GM12874 (cell line): ENCODE measurements at regions not wholly inside any gene's neighbourhood (a gene's known extent, or its start where the extent isn't known, plus 50 kb on each side); places are given as distances from the start of the nearest gene placed in this dataset.

Source experiments
- TF ChIP-seq, protein P1 (sequence below): IDR thresholded peaks from 2 replicates; pipeline ENCODE4 v1.5.1; 2011; ENCODE audit warnings: low read depth, mild to moderate bottlenecking, control low read depth, low read length, moderate library complexity; ENCODE audit not compliant: insufficient read depth

GRCh38 chr7:115558161-115558560 lies 472.4 kb downstream of the TFEC start:
- TF ChIP-seq, protein P1, sequence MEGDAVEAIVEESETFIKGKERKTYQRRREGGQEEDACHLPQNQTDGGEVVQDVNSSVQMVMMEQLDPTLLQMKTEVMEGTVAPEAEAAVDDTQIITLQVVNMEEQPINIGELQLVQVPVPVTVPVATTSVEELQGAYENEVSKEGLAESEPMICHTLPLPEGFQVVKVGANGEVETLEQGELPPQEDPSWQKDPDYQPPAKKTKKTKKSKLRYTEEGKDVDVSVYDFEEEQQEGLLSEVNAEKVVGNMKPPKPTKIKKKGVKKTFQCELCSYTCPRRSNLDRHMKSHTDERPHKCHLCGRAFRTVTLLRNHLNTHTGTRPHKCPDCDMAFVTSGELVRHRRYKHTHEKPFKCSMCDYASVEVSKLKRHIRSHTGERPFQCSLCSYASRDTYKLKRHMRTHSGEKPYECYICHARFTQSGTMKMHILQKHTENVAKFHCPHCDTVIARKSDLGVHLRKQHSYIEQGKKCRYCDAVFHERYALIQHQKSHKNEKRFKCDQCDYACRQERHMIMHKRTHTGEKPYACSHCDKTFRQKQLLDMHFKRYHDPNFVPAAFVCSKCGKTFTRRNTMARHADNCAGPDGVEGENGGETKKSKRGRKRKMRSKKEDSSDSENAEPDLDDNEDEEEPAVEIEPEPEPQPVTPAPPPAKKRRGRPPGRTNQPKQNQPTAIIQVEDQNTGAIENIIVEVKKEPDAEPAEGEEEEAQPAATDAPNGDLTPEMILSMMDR, result no peak

DNA sequence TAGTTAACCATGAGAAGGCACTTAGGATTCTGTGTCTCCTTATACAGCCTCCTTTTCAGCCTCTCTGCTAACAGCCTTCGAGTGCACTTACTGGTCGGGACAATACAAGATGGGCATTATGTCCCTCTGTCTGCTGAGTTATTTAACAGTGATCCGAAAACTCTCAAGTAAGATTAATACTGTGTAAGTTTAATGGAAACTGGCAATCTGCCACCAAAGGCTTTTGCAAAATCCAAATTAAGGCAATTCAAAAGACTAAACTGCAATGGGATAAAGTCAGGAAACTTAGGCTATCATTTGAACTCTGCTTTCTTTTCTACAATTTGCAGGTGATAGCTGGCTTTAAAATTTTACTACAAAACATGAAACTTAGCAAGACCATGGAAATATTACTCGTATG lies 477.8 kb downstream of the TFEC start:
- TF ChIP-seq, protein P1, result no peak

GRCh38 chr7:115549910-115550309 lies 480.7 kb downstream of the TFEC start:
- TF ChIP-seq, protein P1, result no peak

GRCh38 chr7:115548756-115549155 lies 481.8 kb downstream of the TFEC start:
- TF ChIP-seq, protein P1, result no peak

GRCh38 chr7:115546790-115547189 lies 483.8 kb downstream of the TFEC start:
- TF ChIP-seq, protein P1, result no peak

- TF ChIP-seq, protein P1, result no peak
Measured at GRCh38 chr7:115533785-115534184, 496.8 kb downstream of the TFEC start.

DNA sequence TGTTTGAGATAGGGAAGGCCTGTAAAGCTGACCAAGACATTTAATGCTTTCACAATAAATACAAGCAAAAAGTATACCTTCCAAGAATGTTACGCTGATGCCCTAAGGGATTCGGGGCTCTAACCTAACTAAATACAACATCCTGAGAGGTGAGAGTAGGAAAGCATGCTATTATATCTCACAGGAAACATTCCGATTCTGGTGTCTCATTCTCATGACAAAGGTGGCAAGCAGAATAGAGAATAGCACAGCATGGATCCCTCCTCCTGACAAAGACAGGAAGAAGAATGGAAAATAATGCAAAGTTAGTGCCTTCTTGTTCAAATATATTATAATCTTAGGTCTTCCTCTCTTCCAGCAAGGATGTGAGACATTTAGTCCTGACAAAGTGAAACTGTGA lies 504.3 kb downstream of the TFEC start:
- TF ChIP-seq, protein P1, result no peak

DNA sequence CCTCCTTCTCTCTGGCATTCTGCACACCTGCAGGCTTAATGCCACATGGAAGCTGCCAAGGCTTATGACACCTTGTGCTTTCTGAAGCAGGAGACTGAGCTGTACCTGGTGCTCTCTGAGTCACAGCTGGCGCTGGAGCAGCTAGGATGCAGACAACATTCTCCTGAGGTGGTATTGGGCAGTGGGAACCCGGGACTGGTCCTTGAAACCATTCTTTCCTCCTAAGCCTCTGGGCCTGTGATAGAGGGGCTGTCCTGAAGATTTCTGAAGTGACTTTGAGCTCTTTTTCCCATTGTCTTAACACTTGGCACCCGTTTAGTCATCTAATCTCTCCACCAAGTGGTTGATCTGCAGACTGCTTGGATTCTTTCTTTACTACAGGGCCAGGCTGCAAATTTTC lies 508.4 kb downstream of the TFEC start:
- TF ChIP-seq, protein P1, result no peak
